ENCODE measurements at regions not wholly inside any gene's neighbourhood (a gene's known extent, or its start where the extent isn't known, plus 50 kb on each side); places are given as distances from the start of the nearest gene placed in this dataset.
"Not testable (repeated sequence)": the region's sequence is repeated elsewhere in the genome, so short reads cannot be mapped to it uniquely, and the experiment has no call there.

DNA sequence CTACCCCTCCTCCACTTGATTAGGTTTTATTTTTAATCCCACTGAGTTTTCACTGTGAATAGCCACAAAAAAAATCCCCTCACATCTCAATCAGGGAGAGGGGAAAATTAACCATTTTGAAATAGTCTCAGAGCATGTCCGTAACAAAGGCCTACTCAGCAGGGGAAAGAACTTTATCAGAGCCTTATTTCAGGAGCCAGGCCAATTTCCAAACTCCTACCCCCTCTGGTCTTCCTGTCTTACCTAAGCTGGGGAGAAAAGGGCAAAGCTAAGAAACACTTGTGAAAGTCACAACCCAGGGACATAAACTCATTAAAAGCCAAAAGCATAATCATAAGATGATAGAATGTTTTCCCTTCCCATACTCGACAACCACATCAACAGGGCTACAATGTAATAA, 260.3 kb upstream of the DIO3 start:
- TF ChIP-seq POLR2A (IDR thresholded peaks at IDR 0.05; ENCODE audit: low read depth, low read length): no peak
- DNase-seq (ENCODE audit: insufficient read length, low spot score) (no peak), FAIRE-seq (no peak)

DNA sequence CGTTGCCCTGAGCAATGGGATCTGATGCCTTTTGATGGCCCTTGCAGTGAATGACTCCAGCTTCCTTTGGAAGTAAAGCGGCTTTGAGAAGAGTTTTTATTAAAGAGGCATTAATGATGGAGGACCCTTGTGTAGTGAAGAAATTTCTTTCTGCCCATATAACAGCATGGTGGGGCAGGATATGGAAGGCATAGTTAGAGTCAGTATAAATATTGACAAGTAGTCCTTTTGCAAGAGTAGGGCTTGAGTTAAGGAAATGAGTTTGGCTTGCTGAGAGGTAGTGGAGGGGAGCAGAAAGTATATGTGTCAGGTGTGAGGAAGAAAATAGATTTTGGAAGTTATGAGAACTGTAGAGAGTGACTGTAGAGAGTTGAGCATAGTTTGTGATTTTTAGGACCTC, 254.1 kb upstream of the DIO3 start:
- not testable (repeated sequence) for FAIRE-seq; DNase-seq (ENCODE audit: insufficient read length, low spot score)

DNA sequence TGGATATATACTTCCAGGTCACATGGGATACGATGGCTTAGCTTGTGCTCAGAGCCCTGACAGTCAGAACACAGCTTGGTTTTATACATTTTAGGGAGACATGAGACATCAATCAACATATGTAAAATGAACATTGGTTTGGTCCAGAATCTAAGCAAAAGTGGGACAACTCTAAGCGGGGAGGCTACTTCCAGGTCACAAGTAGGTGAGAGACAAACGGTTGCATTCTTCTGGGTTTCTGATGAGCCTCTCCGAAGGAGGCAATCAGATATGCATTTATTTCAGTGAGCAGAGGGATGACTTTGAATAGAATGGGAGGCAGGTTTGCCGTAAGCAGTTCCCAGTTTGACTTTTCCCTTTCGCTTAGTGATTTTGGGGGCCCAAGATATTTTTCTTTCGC, 250.1 kb upstream of the DIO3 start:
- not testable (repeated sequence) for DNase-seq (ENCODE audit: insufficient read length, low spot score); FAIRE-seq

DNA sequence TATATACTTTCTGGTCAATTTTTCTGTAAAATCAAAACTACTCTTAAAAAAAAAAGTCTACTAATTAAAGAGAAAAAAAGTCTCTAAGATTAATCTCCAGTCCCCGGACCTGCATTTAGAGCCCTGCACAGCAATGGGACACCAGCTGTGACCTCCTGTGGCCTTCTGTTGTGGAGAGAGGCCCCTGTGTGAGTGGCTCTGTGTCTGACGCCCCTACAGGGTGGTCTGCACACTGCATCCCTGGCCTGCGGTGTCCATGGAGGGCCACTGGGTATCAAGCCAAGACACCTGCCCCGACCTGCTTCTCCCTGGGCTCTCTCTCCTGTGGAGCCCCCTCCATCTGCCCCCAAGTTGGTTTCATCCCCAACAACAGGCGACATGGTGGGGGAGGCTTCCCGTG, 248.0 kb upstream of the DIO3 start:
- no peak for TF ChIP-seq POLR2A (IDR thresholded peaks at IDR 0.05; ENCODE audit: low read depth, low read length)
- DNase-seq (ENCODE audit: insufficient read length, low spot score) (no peak), FAIRE-seq (no peak)

DNA sequence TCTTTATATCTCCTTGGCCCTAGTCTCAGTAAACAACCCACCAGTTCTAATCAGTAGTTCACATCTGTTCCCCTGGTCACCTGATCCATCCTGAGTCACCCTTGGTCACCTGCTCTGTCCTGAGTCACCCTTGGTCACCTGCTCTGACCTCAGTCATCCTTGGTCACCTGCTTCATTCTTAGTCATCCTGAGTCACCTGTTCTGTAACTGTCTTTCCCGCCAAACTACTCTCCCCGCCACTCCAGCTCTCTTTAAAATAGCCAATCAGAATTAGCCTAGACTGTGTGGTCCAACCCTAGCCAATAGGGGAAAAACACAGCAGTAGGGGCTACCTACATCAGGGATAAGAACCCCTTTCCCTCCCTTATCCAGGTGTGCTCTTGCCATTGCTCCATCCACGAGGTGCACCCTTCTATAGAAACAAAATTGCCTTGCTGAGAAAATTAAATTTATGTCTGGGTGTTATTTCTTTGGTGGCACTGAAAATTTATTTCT, 245.4 kb upstream of the DIO3 start:
- FAIRE-seq (no peak), DNase-seq (ENCODE audit: insufficient read length, low spot score) (no peak)
- TF ChIP-seq POLR2A (IDR thresholded peaks at IDR 0.05; ENCODE audit: low read depth, low read length): no peak

DNA sequence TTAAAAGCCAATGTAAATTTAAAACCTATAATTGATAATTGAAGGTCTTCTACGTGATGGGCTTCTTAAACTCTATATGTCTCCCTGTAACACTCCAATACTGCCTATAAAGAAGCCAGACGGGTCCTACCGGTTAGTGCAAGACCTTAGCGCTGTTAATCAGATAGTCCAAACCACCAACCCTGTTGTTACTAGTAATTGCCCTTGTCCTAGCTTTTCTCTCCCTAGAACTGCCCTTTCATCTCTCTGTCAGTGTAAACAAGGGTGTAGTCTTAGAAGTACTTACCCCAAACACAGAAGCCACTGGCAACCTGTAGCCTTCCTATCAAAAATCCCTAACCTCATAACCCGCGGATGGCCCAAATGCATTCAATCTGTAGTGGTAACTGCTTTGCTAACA, 243.0 kb upstream of the DIO3 start:
- TF ChIP-seq POLR2A (IDR thresholded peaks at IDR 0.05; ENCODE audit: low read depth, low read length): no peak
- no peak for DNase-seq (ENCODE audit: insufficient read length, low spot score)
- no peak for FAIRE-seq

DNA sequence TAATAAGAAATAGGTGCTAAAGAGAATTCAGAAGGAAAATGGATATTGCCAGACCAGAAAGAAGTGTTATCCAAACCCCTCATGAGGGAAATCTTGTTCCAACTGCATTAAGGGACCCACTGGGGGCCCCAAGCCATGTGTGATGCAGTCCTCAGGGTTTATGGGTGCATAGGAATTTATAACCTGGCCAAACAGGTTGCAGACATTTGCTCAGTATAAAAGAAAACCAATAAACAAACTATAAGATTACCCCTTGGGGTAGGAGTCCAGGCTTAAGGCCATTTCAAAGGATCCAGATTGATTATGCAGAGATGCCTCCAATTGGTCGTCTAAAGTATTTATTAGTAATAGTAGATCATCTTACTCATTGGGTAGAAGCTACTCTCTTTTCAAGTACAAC, 240.9 kb upstream of the DIO3 start:
- DNase-seq (ENCODE audit: insufficient read length, low spot score) (no peak), FAIRE-seq (no peak)
- no peak for TF ChIP-seq POLR2A (IDR thresholded peaks at IDR 0.05; ENCODE audit: low read depth, low read length)

DNA sequence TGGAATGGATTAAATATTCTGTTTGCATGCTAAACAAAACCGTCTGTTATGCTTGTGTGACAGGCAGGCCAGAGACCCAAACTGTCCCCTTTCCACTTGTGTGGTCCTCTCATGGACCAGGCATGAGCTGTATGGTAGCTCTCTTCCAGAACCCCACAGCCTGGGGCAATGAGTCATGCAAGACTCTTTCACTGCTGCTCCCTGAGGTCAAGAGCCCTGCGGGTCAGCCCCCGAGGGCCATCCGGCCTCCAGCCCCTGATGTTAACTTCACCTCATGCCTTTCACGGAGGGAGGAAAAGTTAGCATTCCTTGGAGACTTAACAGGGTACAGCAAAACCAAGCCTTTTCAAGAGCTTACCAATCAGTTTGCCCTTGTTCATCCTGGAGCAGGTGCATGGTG, 239.1 kb upstream of the DIO3 start:
- no peak for DNase-seq (ENCODE audit: insufficient read length, low spot score)
- FAIRE-seq: no peak
- TF ChIP-seq POLR2A (IDR thresholded peaks at IDR 0.05; ENCODE audit: low read depth, low read length): no peak

DNA sequence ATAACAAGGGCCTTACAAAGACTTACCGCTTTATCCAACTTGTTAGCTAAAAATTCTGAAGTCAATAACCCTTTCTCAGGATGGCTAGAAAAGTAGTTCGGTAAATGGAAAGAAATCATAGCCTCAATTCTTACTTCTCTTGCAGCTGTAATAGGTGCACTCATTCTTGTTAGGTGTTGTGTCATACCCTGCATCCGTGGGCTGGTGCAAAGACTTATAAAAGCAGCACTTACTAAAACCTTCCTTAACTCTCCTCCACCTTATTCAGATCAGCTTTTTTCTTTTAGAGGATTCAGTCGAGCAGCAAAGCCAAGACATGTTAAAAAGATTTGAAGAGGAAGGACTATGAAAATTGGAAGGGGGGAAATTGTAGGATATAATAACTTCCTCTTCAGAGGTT, 238.2 kb upstream of the DIO3 start:
- DNase-seq (ENCODE audit: insufficient read length, low spot score) (no peak), FAIRE-seq (no peak)
- no peak for TF ChIP-seq POLR2A (IDR thresholded peaks at IDR 0.05; ENCODE audit: low read depth, low read length)

DNA sequence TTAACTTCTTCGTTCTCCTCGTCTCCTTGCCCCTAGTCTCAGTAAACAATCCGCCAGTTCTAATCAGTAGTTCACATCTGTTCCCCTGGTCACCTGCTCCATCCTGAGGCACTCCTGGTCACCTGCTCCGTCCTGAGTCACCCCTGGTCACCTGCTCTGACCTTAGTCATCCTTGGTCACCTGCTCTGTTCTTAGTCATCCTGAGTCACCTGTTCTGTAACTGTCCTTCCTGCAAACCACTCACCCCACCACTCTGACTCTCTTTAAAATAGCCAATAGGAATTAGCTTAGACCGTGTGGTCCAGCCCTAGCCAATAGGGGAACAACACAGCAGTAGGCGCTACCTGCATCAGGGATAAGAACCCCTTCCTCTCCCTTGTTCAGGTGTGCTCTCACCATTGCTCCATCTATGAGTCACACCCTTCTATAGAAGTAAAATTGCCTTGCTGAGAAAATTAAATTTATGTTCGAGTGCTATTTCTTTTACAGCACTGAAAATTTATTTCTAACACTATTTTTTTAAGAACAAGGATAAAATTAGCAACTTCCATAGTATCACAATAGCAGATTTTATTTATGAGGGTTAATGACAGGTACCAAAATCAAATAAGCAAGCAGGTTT, 237.6 kb upstream of the DIO3 start:
- not testable (repeated sequence) for FAIRE-seq; DNase-seq (ENCODE audit: insufficient read length, low spot score)

DNA sequence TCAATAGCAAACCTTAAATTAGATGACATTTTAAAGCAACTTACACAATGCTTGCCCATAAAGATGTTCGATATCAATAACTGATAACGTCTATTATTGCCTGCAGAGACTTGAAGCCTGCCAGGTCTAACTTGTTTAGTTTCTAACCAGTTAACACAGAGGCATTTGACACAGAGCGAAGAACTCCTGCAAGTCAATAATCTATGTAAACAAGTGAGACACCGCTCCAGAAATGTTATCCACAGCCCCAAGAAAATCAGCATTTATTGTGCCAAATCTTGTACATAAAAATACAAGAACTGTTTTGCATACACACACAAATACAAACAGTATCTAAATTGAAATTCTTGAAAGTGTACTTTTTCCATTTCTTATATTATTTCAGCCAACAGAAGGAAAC, 236.0 kb upstream of the DIO3 start:
- no peak for TF ChIP-seq POLR2A (IDR thresholded peaks at IDR 0.05; ENCODE audit: low read depth, low read length)
- no peak for DNase-seq (ENCODE audit: insufficient read length, low spot score)
- no peak for FAIRE-seq

DNA sequence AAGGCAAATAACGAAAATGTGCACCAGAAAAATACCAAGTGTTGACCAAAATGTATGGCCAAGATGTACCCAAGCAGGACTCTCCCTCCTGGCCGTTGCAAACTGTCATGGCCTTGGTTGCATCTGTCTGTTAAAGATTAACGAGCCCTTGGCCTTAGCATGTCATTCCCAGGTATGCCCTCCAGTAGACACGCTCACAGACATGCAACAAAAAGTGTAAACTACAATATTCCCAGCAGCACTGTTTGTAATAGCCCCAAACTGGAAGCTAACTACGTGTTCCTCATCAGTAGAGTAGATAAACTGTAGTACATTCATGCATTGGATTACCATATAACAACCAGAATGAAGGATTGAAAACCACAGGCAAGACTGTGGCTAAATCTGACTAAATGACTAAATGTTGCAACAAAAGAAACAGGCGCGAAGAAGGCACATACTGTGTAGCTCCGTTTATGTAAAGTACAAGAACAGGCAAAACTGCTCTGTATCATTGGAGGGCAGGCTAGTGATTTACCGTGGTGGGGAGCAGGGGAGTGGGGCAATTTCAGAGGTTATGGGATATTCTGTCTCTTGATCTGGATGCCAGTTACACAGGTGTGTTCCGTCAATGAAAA, 232.8 kb upstream of the DIO3 start:
- DNase-seq (ENCODE audit: insufficient read length, low spot score) (no peak), FAIRE-seq (no peak)
- TF ChIP-seq POLR2A (IDR thresholded peaks at IDR 0.05; ENCODE audit: low read depth, low read length): no peak

DNA sequence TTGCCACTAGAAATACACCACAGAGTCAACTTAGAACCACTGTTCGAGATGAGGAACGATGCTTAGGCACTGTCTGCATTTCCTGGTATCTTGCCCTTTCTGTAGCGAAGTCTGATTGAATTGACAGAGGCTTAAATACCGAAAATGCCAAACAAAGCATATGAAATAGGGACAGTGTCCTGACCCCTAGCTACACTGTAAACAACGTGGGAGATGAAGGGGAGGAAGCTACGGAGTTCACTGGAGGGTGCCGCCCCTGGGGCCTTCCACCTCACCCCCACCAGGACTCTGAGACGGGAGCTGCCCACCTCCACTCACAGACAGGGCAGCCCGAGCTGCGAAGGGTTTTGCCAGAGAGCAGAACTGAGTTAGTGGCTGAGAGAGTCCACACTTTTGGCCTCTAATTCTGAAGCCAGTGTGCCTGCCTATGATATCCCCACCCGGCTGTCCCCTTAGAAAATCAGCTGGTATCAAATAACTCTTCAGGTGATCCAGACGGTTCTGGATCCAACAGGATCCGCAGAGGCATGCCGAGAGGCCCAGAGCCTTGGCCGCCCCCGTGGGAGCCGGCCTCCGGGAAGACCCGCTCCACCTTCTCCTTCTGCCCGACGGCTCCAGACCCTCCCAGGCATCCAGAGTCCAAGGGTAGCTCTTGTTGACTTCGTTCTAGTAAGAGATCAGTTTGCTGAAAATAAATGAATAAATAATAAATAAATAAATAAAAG, 230.7 kb upstream of the DIO3 start:
- no peak for FAIRE-seq
- DNase-seq (ENCODE audit: insufficient read length, low spot score): no peak

DNA sequence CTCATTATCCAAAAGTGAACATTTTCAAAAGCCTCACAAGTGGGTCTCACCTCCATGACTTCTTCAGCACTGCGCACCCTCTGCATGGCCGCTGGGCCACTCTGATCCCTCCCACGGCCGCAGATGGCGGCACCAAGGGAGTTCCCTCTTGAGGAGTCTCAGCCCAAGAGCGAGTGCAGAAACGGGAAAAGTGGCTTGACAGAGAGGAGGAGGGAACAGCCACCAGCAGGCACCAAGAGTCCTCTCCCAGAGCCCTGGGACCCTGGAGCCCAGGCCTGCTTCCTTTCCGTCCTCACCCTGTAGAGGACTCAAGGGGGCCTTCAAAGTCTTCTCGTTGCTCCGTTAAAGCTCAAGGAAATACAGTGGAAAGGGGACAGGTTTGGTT, 230.2 kb upstream of the DIO3 start:
- FAIRE-seq (no peak), DNase-seq (ENCODE audit: insufficient read length, low spot score) (no peak)
- no peak for TF ChIP-seq POLR2A (IDR thresholded peaks at IDR 0.05; ENCODE audit: low read depth, low read length)

More for the DNA sequence above, 230.7 kb upstream of the DIO3 start:
- TF ChIP-seq POLR2A (IDR thresholded peaks at IDR 0.05; ENCODE audit: low read depth, low read length): no peak

DNA sequence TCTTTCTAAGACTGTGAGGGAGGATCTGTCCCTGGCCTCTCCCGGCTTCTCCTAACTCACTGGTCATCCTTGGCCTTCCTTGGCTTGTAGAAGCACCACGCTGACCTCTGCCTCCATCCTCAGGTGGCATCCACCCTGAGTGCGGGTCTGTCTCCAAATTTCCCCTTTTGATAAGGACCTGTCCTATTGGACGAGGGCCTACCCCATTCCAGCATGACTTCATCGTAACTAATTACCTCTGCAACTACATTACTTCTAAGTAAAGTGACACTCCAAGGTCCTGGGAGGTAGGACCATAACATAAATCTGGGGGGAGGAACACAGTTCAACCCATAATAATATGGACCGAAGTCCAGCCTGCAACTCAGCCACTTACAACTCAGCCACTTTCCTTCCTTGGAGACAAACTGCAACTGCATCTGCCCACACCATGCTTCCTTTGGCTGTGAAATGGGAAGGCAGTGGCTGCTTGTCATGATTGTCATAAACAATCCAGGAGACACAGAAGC, 229.6 kb upstream of the DIO3 start:
- FAIRE-seq (no peak), DNase-seq (ENCODE audit: insufficient read length, low spot score) (no peak)
- TF ChIP-seq POLR2A (IDR thresholded peaks at IDR 0.05; ENCODE audit: low read depth, low read length): no peak
